ENCODE measurements at regions not wholly inside any gene's neighbourhood (a gene's known extent, or its start where the extent isn't known, plus 50 kb on each side); places are given as distances from the start of the nearest gene placed in this dataset.

GRCh38 chr7:153005750-153006435 is 246.3 kb downstream of the ACTR3B start:
- Histone ChIP-seq H3K4me1 (ENCODE audit: insufficient read depth, low read length, poor library complexity, severe bottlenecking) (no peaks in the 10 kb centered on the region), H3K27me3 (replicated peaks; ENCODE audit: insufficient read depth, low read depth, low read length, poor library complexity) (peaks cover 22% of the 10 kb centered on the region), H3K9me3 (ENCODE audit: low read depth, low read length, poor library complexity, severe bottlenecking) (no peaks in the 10 kb centered on the region), H3K36me3 (ENCODE audit: insufficient read depth, low read length, poor library complexity, severe bottlenecking) (no peaks in the 10 kb centered on the region), H3K4me3 (ENCODE audit: low read depth, low read length, poor library complexity, severe bottlenecking) (no peak overlapping the region), H3K27ac (ENCODE audit: low read depth, low read length, poor library complexity, severe bottlenecking) (no peak overlapping the region)
- CTCF ChIA-PET = no interaction called here
- no TSS peak for BruUV-seq (replicated peaks)
- TF ChIP-seq, protein P1, sequence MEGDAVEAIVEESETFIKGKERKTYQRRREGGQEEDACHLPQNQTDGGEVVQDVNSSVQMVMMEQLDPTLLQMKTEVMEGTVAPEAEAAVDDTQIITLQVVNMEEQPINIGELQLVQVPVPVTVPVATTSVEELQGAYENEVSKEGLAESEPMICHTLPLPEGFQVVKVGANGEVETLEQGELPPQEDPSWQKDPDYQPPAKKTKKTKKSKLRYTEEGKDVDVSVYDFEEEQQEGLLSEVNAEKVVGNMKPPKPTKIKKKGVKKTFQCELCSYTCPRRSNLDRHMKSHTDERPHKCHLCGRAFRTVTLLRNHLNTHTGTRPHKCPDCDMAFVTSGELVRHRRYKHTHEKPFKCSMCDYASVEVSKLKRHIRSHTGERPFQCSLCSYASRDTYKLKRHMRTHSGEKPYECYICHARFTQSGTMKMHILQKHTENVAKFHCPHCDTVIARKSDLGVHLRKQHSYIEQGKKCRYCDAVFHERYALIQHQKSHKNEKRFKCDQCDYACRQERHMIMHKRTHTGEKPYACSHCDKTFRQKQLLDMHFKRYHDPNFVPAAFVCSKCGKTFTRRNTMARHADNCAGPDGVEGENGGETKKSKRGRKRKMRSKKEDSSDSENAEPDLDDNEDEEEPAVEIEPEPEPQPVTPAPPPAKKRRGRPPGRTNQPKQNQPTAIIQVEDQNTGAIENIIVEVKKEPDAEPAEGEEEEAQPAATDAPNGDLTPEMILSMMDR (conservative IDR thresholded peaks at IDR 0.05; ENCODE audit: low read depth, low read length) = no peak
- no peak for TF ChIP-seq EZH2 (IDR thresholded peaks at IDR 0.05; ENCODE audit: borderline replicate concordance, low read depth, low read length, poor library complexity, severe bottlenecking)
- intact Hi-C loops (cut with micrococcal nuclease; ENCODE audit: unreplicated experiment) = no loop called here
- POLR2A ChIA-PET (ENCODE audit: low non-redundant PET) = no interaction called here
- no peak for DNase-seq (ENCODE audit: low spot score)

GRCh38 chr7:153006452-153006851 is 246.9 kb downstream of the ACTR3B start:
- intact Hi-C loops (cut with micrococcal nuclease; ENCODE audit: unreplicated experiment) = no loop called here
- Histone ChIP-seq H3K4me1 (ENCODE audit: insufficient read depth, low read length, poor library complexity, severe bottlenecking) (no peaks in the 10 kb centered on the region), H3K4me3 (ENCODE audit: low read depth, low read length, poor library complexity, severe bottlenecking) (no peak overlapping the region), H3K27me3 (replicated peaks; ENCODE audit: insufficient read depth, low read depth, low read length, poor library complexity) (peaks cover 22% of the 10 kb centered on the region), H3K36me3 (ENCODE audit: insufficient read depth, low read length, poor library complexity, severe bottlenecking) (no peaks in the 10 kb centered on the region), H3K27ac (ENCODE audit: low read depth, low read length, poor library complexity, severe bottlenecking) (no peak overlapping the region), H3K9me3 (ENCODE audit: low read depth, low read length, poor library complexity, severe bottlenecking) (no peaks in the 10 kb centered on the region)
- ChIA-PET CTCF (no interaction called here), POLR2A (ENCODE audit: low non-redundant PET) (no interaction called here)
- no peak for DNase-seq (ENCODE audit: low spot score)
- BruUV-seq (replicated peaks) = no TSS peak
- TF ChIP-seq, protein P1 (conservative IDR thresholded peaks at IDR 0.05; ENCODE audit: low read depth, low read length) = no peak
- TF ChIP-seq EZH2 (IDR thresholded peaks at IDR 0.05; ENCODE audit: borderline replicate concordance, low read depth, low read length, poor library complexity, severe bottlenecking) = no peak

GRCh38 chr7:153006911-153007310 is 247.4 kb downstream of the ACTR3B start:
- intact Hi-C loops (cut with micrococcal nuclease; ENCODE audit: unreplicated experiment) = no loop called here
- ChIA-PET CTCF (no interaction called here), POLR2A (ENCODE audit: low non-redundant PET) (no interaction called here)
- no peaks in the 10 kb centered on the region for H3K4me1 ChIP-seq (ENCODE audit: insufficient read depth, low read length, poor library complexity, severe bottlenecking)
- no peaks in the 10 kb centered on the region for H3K36me3 ChIP-seq (ENCODE audit: insufficient read depth, low read length, poor library complexity, severe bottlenecking)
- H3K9me3 ChIP-seq (ENCODE audit: low read depth, low read length, poor library complexity, severe bottlenecking) = no peaks in the 10 kb centered on the region
- H3K4me3 ChIP-seq (ENCODE audit: low read depth, low read length, poor library complexity, severe bottlenecking) = no peak overlapping the region
- H3K27me3 ChIP-seq (replicated peaks; ENCODE audit: insufficient read depth, low read depth, low read length, poor library complexity) = peaks cover 22% of the 10 kb centered on the region
- DNase-seq (ENCODE audit: low spot score) = no peak
- no TSS peak for BruUV-seq (replicated peaks)
- TF ChIP-seq, protein P1 (conservative IDR thresholded peaks at IDR 0.05; ENCODE audit: low read depth, low read length) = no peak
- TF ChIP-seq EZH2 (IDR thresholded peaks at IDR 0.05; ENCODE audit: borderline replicate concordance, low read depth, low read length, poor library complexity, severe bottlenecking) = no peak
- H3K27ac ChIP-seq (ENCODE audit: low read depth, low read length, poor library complexity, severe bottlenecking) = no peak overlapping the region

All from A673 (cell line).